Central memory CD8-positive, alpha-beta T cell (primary cell): ENCODE measurements at regions not wholly inside any gene's neighbourhood (a gene's known extent, or its start where the extent isn't known, plus 50 kb on each side); places are given as distances from the start of the nearest gene placed in this dataset.

ENCODE experiments used
- ATAC-seq: fragments of 150-1000 bp; cut with Tn5 transposase; replicated peaks from 2 replicates; pipeline ENCODE4 v1.10.0; 2022; ENCODE audit warnings: mild to moderate bottlenecking, moderate FRiP score, moderate number of reproducible peaks; ENCODE audit not compliant: poor library complexity, severe bottlenecking; ENCODE audit errors: extremely low read depth
- DNase-seq, 2 donors: peaks; one replicate each; pipeline ENCODE4 v3.0.0; 2021; ENCODE audit warnings: low spot score in 2 of 2
- H3K27ac Mint-ChIP-seq: one replicate; pipeline ENCODE4 v1.8.0; 2022; ENCODE audit warnings: low read depth, mild to moderate bottlenecking, moderate library complexity, mixed read lengths
- H3K27me3 Mint-ChIP-seq: one replicate; pipeline ENCODE4 v1.8.0; 2022; ENCODE audit warnings: mixed read lengths
- H3K36me3 Mint-ChIP-seq: one replicate; pipeline ENCODE4 v1.8.0; 2022; ENCODE audit warnings: mild to moderate bottlenecking, moderate library complexity, mixed read lengths; ENCODE audit not compliant: insufficient read depth
- H3K4me1 Mint-ChIP-seq: one replicate; pipeline ENCODE4 v1.8.0; 2022; ENCODE audit warnings: mixed read lengths
- H3K4me3 Mint-ChIP-seq: one replicate; pipeline ENCODE4 v1.8.0; 2022; ENCODE audit warnings: mild to moderate bottlenecking, moderate library complexity, mixed read lengths
- H3K9me3 Mint-ChIP-seq: one replicate; pipeline ENCODE4 v1.8.0; 2022; ENCODE audit warnings: mixed read lengths

GRCh38 chr3:124584245-124584551, 146.1 kb upstream of the UMPS start:
- DNase-seq = no peak

GRCh38 chr3:124584552-124585391, 145.5 kb upstream of the UMPS start:
- peaks cover 78% of the 10 kb centered on the region for H3K27me3 Mint-ChIP-seq
- H3K4me1 Mint-ChIP-seq = peaks cover 16% of the 10 kb centered on the region
- ATAC-seq (peak; percentile 49), DNase-seq (no peak)
- H3K4me3 Mint-ChIP-seq = peak overlapping the region; percentile 66
- H3K36me3 Mint-ChIP-seq = no peaks in the 10 kb centered on the region
- no peak overlapping the region for H3K27ac Mint-ChIP-seq
- no peaks in the 10 kb centered on the region for H3K9me3 Mint-ChIP-seq

More at GRCh38 chr3:124584245-124584551, 146.1 kb upstream of the UMPS start:
- ATAC-seq = peak; percentile 43
- H3K36me3 Mint-ChIP-seq = no peaks in the 10 kb centered on the region
- peak overlapping the region; percentile 29 for H3K4me3 Mint-ChIP-seq
- peaks cover 74% of the 10 kb centered on the region for H3K27me3 Mint-ChIP-seq
- no peak overlapping the region for H3K27ac Mint-ChIP-seq
- H3K4me1 Mint-ChIP-seq = peaks cover 16% of the 10 kb centered on the region
- H3K9me3 Mint-ChIP-seq = no peaks in the 10 kb centered on the region

- DNase-seq (no peak), ATAC-seq (no peak)
- Mint-ChIP-seq H3K27ac (no peak overlapping the region), H3K4me1 (peaks cover 16% of the 10 kb centered on the region), H3K27me3 (peaks cover 83% of the 10 kb centered on the region), H3K4me3 (no peak overlapping the region), H3K36me3 (no peaks in the 10 kb centered on the region), H3K9me3 (no peaks in the 10 kb centered on the region)
Observed at GRCh38 chr3:124586126-124587052, 143.9 kb upstream of the UMPS start.

GRCh38 chr3:124587053-124587408, 143.2 kb upstream of the UMPS start:
- H3K27ac Mint-ChIP-seq = no peak overlapping the region
- H3K4me3 Mint-ChIP-seq = no peak overlapping the region
- DNase-seq (no peak), ATAC-seq (no peak)
- no peaks in the 10 kb centered on the region for H3K9me3 Mint-ChIP-seq
- H3K36me3 Mint-ChIP-seq = no peaks in the 10 kb centered on the region
- H3K4me1 Mint-ChIP-seq = peaks cover 16% of the 10 kb centered on the region
- peaks cover 79% of the 10 kb centered on the region for H3K27me3 Mint-ChIP-seq

- no peak for DNase-seq
- H3K27me3 Mint-ChIP-seq = peaks cover 82% of the 10 kb centered on the region
- no peaks in the 10 kb centered on the region for H3K9me3 Mint-ChIP-seq
- no peak overlapping the region for H3K27ac Mint-ChIP-seq
- peaks cover 16% of the 10 kb centered on the region for H3K4me1 Mint-ChIP-seq
- H3K36me3 Mint-ChIP-seq = no peaks in the 10 kb centered on the region
- H3K4me3 Mint-ChIP-seq = no peak overlapping the region
- ATAC-seq = no peak
Observed at GRCh38 chr3:124588036-124588435, 142.2 kb upstream of the UMPS start.

GRCh38 chr3:124588794-124589193, 141.5 kb upstream of the UMPS start:
- DNase-seq = no peak

GRCh38 chr3:124591699-124592098, 138.6 kb upstream of the UMPS start:
- H3K36me3 Mint-ChIP-seq = no peaks in the 10 kb centered on the region
- H3K4me1 Mint-ChIP-seq = no peaks in the 10 kb centered on the region
- H3K27me3 Mint-ChIP-seq = peaks cover 64% of the 10 kb centered on the region
- DNase-seq = no peak
- no peak for ATAC-seq
- H3K27ac Mint-ChIP-seq = no peak overlapping the region
- no peak overlapping the region for H3K4me3 Mint-ChIP-seq
- no peaks in the 10 kb centered on the region for H3K9me3 Mint-ChIP-seq

More at GRCh38 chr3:124588794-124589193, 141.5 kb upstream of the UMPS start:
- H3K4me3 Mint-ChIP-seq = no peak overlapping the region
- peaks cover 16% of the 10 kb centered on the region for H3K4me1 Mint-ChIP-seq
- H3K27me3 Mint-ChIP-seq = peaks cover 82% of the 10 kb centered on the region
- H3K36me3 Mint-ChIP-seq = no peaks in the 10 kb centered on the region
- H3K27ac Mint-ChIP-seq = no peak overlapping the region
- no peak for ATAC-seq
- no peaks in the 10 kb centered on the region for H3K9me3 Mint-ChIP-seq

GRCh38 chr3:124592658-124593441, 137.4 kb upstream of the UMPS start:
- no peak for DNase-seq
- no peak for ATAC-seq
- Mint-ChIP-seq H3K4me3 (no peak overlapping the region), H3K4me1 (no peaks in the 10 kb centered on the region), H3K27ac (no peak overlapping the region), H3K27me3 (peaks cover 62% of the 10 kb centered on the region), H3K36me3 (no peaks in the 10 kb centered on the region), H3K9me3 (no peaks in the 10 kb centered on the region)

GRCh38 chr3:124593442-124593829, 136.8 kb upstream of the UMPS start:
- no peak overlapping the region for H3K27ac Mint-ChIP-seq
- no peak for DNase-seq
- no peak overlapping the region for H3K4me3 Mint-ChIP-seq
- ATAC-seq = no peak
- H3K27me3 Mint-ChIP-seq = peaks cover 61% of the 10 kb centered on the region
- no peaks in the 10 kb centered on the region for H3K36me3 Mint-ChIP-seq
- H3K4me1 Mint-ChIP-seq = no peaks in the 10 kb centered on the region
- H3K9me3 Mint-ChIP-seq = no peaks in the 10 kb centered on the region

- DNase-seq (no peak), ATAC-seq (no peak)
- Mint-ChIP-seq H3K36me3 (no peaks in the 10 kb centered on the region), H3K9me3 (no peaks in the 10 kb centered on the region), H3K27me3 (peaks cover 55% of the 10 kb centered on the region), H3K4me1 (no peaks in the 10 kb centered on the region), H3K27ac (no peak overlapping the region), H3K4me3 (no peak overlapping the region)
Observed at GRCh38 chr3:124594581-124594980, 135.7 kb upstream of the UMPS start.

GRCh38 chr3:124597273-124597672, 133.0 kb upstream of the UMPS start:
- H3K36me3 Mint-ChIP-seq = no peaks in the 10 kb centered on the region
- no peak for DNase-seq

GRCh38 chr3:124597979-124598378, 132.3 kb upstream of the UMPS start:
- peaks cover 49% of the 10 kb centered on the region for H3K27me3 Mint-ChIP-seq
- H3K36me3 Mint-ChIP-seq = no peaks in the 10 kb centered on the region

More at GRCh38 chr3:124597273-124597672, 133.0 kb upstream of the UMPS start:
- Mint-ChIP-seq H3K4me1 (no peaks in the 10 kb centered on the region), H3K4me3 (no peak overlapping the region), H3K27me3 (peaks cover 49% of the 10 kb centered on the region), H3K27ac (no peak overlapping the region), H3K9me3 (no peaks in the 10 kb centered on the region)
- no peak for ATAC-seq

More at GRCh38 chr3:124597979-124598378, 132.3 kb upstream of the UMPS start:
- ATAC-seq (no peak), DNase-seq (no peak)
- Mint-ChIP-seq H3K9me3 (no peaks in the 10 kb centered on the region), H3K4me1 (no peaks in the 10 kb centered on the region), H3K27ac (no peak overlapping the region), H3K4me3 (no peak overlapping the region)
